Thyroid gland (tissue), 4 donors: ENCODE measurements at regions not wholly inside any gene's neighbourhood (a gene's known extent, or its start where the extent isn't known, plus 50 kb on each side); places are given as distances from the start of the nearest gene placed in this dataset.

Experiments
- DNase-seq, 2 donors: peaks; one replicate each; pipeline ENCODE4 v3.0.0-alpha.2; 2019
- H3K27ac ChIP-seq, 3 donors: fragments of 200-600 bp; sonication (generic); 1 replicate in 2 of 3; 2 replicates in 1 of 3; pipeline ENCODE4 v1.5.1; 2016 to 2019; ENCODE audit warnings: mild to moderate bottlenecking in 1 of 3, moderate library complexity in 1 of 3
- H3K27me3 ChIP-seq: fragments of 200-600 bp; sonication (generic); one replicate; pipeline ENCODE4 v1.5.1; 2019
- H3K36me3 ChIP-seq, 2 donors: fragments of 200-600 bp; sonication (generic); one replicate each; pipeline ENCODE4 v1.5.1; 2016 to 2019
- H3K4me1 ChIP-seq, 2 donors: fragments of 200-600 bp; sonication (generic); one replicate each; pipeline ENCODE4 v1.5.1; 2017 to 2019
- H3K4me3 ChIP-seq, 3 donors: fragments of 200-600 bp; sonication (generic); replicated peaks in 1 of 3; 1 replicate in 2 of 3; 2 replicates in 1 of 3; pipeline ENCODE4 v1.5.1; 2016; ENCODE audit warnings: mild to moderate bottlenecking in 1 of 3
- H3K9me3 ChIP-seq: fragments of 200-600 bp; sonication (generic); one replicate; pipeline ENCODE4 v1.5.1; 2017
- POLR2A ChIP-seq, 2 donors: fragments of 450-650 bp; IDR thresholded peaks; one replicate each; pipeline ENCODE4 v1.6.1; 2017; ENCODE audit warnings: antibody characterized with exemption in 2 of 2, mild to moderate bottlenecking in 2 of 2, moderate library complexity in 1 of 2
- WGBS, 2 donors: methylation state at CpG; one replicate each; pipeline ENCODE4 v1.1.5; 2017; 5-methylcytosine and 5-hydroxymethylcytosine counted together
- intact Hi-C: fragments of 100-400 bp; cut with DNase I; formaldehyde crosslinking; loops from one replicate; pipeline ENCODE4 v1.15.1; 2023
- TF ChIP-seq, protein P1 (sequence below), 6 experiments: fragments of 200-600 bp in 3 of 6; fragments of 450-650 bp in 3 of 6; sonication (generic) in 3 of 6; IDR thresholded peaks; one replicate each; pipeline ENCODE4 v1.5.1; 2016 to 2019; ENCODE audit warnings: antibody characterized with exemption in 6 of 6, mild to moderate bottlenecking in 2 of 6, inconsistent platforms in 1 of 6, moderate library complexity in 1 of 6

DNA sequence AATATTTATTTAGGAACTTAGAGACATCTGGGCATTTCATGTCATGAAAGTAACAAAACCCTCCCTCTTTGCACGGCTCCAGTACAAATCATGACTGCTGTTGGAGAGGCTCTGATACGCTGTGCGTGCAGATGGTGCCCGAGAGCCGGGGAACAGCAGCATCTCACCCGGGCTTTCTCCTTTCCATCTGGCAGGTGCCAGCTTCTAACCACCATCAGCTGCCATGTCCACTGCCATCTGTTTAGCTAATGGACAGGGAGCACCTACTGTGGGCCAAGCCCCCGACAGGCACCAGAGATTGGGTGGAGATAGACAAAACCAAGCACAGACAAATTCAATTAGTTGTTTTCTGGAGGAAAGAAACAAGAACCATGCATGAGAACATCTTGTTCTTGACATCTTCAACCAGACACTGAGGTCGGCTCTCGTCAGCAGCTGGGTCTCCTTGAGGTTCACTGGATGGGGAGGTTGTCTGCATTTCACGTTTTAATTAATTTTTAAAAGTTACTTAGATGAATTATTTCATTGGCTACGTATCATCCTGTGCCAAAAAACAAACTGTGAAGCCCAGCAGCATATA is 323.7 kb downstream of the THBS2 start:
- no peak overlapping the region for H3K4me3 ChIP-seq
- TF ChIP-seq, protein P1, sequence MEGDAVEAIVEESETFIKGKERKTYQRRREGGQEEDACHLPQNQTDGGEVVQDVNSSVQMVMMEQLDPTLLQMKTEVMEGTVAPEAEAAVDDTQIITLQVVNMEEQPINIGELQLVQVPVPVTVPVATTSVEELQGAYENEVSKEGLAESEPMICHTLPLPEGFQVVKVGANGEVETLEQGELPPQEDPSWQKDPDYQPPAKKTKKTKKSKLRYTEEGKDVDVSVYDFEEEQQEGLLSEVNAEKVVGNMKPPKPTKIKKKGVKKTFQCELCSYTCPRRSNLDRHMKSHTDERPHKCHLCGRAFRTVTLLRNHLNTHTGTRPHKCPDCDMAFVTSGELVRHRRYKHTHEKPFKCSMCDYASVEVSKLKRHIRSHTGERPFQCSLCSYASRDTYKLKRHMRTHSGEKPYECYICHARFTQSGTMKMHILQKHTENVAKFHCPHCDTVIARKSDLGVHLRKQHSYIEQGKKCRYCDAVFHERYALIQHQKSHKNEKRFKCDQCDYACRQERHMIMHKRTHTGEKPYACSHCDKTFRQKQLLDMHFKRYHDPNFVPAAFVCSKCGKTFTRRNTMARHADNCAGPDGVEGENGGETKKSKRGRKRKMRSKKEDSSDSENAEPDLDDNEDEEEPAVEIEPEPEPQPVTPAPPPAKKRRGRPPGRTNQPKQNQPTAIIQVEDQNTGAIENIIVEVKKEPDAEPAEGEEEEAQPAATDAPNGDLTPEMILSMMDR (IDR thresholded peaks at IDR 0.05): no peak
- TF ChIP-seq POLR2A (IDR thresholded peaks at IDR 0.05): no peak
- no peak for DNase-seq
- intact Hi-C loops: no loop called here
- no peak overlapping the region for H3K27ac ChIP-seq
- H3K36me3 ChIP-seq: no peaks in the 10 kb centered on the region
- H3K27me3 ChIP-seq: no peaks in the 10 kb centered on the region
- 89% methylated on average over 11 of the region's 11 CpGs for WGBS, 2 donors
- H3K4me1 ChIP-seq: no peaks in the 10 kb centered on the region
- no peaks in the 10 kb centered on the region for H3K9me3 ChIP-seq

DNA sequence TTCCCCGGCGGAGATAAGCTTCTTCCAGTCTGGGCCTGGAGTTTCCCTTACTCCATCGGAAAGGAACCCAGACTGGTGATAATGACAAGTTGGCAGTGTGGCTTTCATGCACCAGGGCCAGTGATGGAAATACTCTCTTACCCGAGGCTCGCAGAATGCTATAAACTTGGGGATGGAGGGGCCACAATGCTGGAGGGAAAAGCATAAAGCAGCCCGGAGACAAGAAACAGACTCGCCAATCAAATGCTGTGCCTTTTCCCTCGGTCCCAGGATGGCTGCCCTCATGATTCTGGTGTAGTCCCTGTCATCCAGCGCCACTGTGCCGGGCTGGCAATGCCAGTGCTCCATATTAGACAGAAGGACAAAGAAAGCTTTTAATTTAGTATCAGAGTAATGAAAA is 325.6 kb downstream of the THBS2 start:
- Histone ChIP-seq H3K9me3 (no peaks in the 10 kb centered on the region), H3K36me3 (no peaks in the 10 kb centered on the region), H3K4me1 (no peaks in the 10 kb centered on the region), H3K4me3 (no peak overlapping the region), H3K27ac (no peak overlapping the region), H3K27me3 (no peaks in the 10 kb centered on the region)
- intact Hi-C loops: no loop called here
- 93 to 94% methylated on average over 10 of the region's 10 CpGs for WGBS, 2 donors
- no peak for DNase-seq
- TF ChIP-seq, protein P1 (IDR thresholded peaks at IDR 0.05): no peak
- TF ChIP-seq POLR2A (IDR thresholded peaks at IDR 0.05): no peak

DNA sequence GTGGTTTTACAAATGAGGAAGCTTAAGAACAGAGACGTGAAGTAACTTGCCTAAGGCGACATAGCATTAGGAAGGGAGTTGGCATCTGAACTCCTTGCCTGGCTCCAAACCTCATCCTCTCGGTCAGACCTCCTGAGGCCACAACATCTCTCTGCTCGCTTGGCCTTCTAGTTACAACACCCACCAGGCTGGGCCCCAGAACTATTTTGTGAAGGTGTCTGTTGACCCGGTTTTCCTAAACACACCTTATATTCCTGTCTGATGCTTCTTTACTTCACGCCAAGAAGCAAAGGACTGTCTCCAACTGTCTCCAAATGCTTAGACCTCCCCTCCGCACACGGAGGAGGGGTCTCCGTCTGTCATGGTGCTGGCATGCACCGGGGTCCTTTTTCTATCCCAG is 326.6 kb downstream of the THBS2 start:
- intact Hi-C loops: no loop called here
- no peak for DNase-seq
- H3K36me3 ChIP-seq: no peaks in the 10 kb centered on the region
- TF ChIP-seq, protein P1 (IDR thresholded peaks at IDR 0.05): no peak
- no peak for TF ChIP-seq POLR2A (IDR thresholded peaks at IDR 0.05)
- no peak overlapping the region for H3K27ac ChIP-seq
- no peak overlapping the region for H3K4me3 ChIP-seq
- 92 to 93% methylated on average over 10 of the region's 10 CpGs for WGBS, 2 donors
- H3K4me1 ChIP-seq: no peaks in the 10 kb centered on the region
- no peaks in the 10 kb centered on the region for H3K27me3 ChIP-seq
- no peaks in the 10 kb centered on the region for H3K9me3 ChIP-seq

DNA sequence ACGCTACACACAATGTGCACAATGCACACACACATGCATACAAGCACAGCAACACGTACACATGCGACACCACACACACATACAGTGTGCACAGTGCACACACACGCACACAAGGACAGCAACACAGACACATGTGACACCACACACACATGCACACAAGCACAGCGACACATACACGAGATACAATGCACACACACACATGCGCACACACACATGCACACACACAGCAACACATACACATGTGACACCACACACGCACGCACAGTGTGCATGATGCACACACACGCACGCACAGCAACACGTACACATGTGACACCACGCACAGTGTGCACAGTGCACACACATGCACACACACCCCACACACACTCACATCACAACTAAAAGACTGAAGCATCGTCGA is 327.3 kb downstream of the THBS2 start:
- intact Hi-C loops: no loop called here
- WGBS, 2 donors: 97% methylated on average over 10 to 15 of the region's 15 CpGs
- H3K4me3 ChIP-seq: no peak overlapping the region
- no peak for DNase-seq
- H3K9me3 ChIP-seq: no peaks in the 10 kb centered on the region
- H3K27me3 ChIP-seq: no peaks in the 10 kb centered on the region
- H3K27ac ChIP-seq: no peak overlapping the region
- H3K36me3 ChIP-seq: no peaks in the 10 kb centered on the region
- H3K4me1 ChIP-seq: no peaks in the 10 kb centered on the region
- no peak for TF ChIP-seq POLR2A (IDR thresholded peaks at IDR 0.05)
- TF ChIP-seq, protein P1 (IDR thresholded peaks at IDR 0.05): no peak

DNA sequence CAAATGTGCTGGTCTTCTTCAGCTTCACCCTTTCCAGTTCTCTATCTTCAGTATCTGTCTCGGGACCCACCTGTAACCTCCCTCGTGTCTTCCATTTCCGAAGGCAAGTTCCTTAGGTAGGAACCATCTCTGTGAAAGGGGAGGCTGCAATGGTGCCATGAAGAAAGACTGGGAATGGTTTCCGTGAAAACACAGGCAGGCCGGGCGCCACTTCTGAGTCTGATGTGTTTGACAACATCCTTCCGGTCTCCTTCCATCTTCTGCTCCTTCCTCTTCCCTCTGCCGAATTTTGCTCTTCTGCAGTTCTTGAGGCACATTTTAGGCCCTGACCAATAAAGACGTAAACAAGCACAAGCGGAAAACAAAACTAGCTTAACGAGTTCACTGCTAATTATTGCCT is 328.0 kb downstream of the THBS2 start:
- Histone ChIP-seq H3K4me1 (no peaks in the 10 kb centered on the region), H3K27ac (no peak overlapping the region), H3K36me3 (no peaks in the 10 kb centered on the region), H3K4me3 (no peak overlapping the region), H3K27me3 (no peaks in the 10 kb centered on the region), H3K9me3 (no peaks in the 10 kb centered on the region)
- intact Hi-C loops: no loop called here
- 88 to 90% methylated on average over 11 of the region's 11 CpGs for WGBS, 2 donors
- TF ChIP-seq, protein P1 (IDR thresholded peaks at IDR 0.05): no peak
- TF ChIP-seq POLR2A (IDR thresholded peaks at IDR 0.05): no peak
- DNase-seq: no peak
